T-helper 2 cell (primary cell): ENCODE measurements at regions not wholly inside any gene's neighbourhood (a gene's known extent, or its start where the extent isn't known, plus 50 kb on each side); places are given as distances from the start of the nearest gene placed in this dataset.
"Not testable (repeated sequence)": the region's sequence is repeated elsewhere in the genome, so short reads cannot be mapped to it uniquely, and the experiment has no call there.

Experiments used
- DNase-seq, 5 experiments: peaks; one replicate each; pipeline versions ENCODE4 v3.0.0 to v3.0.0-alpha.2; 2012 to 2022

DNA sequence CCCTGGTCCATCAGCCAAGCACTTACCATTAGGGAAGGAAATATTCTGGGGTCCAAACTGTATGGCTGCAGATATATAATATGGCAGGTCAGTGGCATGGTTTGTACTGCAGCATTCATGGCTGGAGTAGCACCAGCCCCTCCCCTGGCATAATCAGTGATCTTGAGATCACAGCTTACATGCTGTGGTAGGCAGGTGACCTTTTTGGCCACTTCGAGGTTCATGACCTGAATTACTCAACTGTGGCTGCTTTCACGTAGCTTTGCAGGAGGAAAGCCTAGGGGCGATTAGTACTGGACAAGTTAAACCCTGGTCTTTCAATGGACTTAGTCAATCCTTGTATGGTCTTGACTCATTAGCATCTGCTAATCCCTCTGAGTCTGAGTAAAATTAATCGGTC lies 169.8 kb downstream of the SPRY2 start:
- no peak for DNase-seq

DNA sequence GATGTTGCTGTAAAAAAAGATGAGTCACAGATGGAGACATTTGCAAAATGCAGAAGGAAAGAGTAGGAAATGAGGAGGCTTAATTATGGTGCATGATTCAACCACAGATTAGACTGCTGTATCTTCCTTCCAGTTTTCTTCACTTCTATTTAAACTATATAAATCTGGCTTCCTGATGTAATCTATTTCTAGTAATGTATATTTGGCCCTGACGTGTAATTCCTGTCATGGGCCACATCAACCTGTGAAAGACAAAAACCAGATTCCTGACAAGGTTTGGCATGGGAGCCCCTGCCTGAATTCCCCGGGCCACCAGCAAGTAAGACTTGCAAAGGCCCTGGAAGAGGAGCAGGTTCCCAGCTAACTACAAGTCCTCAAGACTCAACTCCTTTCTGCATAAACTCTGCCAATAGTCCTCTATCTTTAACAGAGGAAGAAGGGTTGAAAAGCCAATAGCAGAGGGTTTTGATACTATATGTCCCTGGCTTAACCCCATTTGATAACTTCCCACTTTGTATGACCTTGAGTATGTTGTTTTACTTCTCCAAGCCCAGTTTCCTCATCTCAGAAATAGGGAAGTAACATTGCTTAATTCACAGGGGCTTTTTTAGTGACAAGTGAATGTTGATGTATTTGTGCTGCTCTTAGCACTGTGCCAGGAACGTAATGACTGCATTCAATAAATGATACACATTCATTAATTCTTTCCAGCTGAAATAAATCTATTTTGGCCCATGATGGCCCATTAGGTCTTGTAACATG lies 172.7 kb downstream of the SPRY2 start:
- DNase-seq: no peak

DNA sequence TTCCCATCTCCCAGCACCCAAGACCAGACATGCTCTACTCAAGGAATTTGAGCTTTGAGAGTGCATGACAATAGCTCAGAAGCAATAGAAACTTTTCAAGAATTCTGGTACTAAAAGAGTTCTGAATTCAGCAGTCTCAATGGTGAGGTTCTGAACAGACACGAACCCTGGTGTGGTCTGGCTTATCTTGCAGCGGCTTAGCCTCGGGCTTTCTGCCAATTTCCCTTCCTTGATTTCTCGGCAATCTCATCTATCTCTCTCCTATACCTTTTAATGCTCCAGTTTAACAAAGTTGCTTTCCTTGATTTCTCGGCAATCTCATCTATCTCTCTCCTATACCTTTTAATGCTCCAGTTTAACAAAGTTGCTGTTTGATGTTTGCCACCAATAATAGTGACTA lies 174.6 kb downstream of the SPRY2 start:
- DNase-seq: no peak

DNA sequence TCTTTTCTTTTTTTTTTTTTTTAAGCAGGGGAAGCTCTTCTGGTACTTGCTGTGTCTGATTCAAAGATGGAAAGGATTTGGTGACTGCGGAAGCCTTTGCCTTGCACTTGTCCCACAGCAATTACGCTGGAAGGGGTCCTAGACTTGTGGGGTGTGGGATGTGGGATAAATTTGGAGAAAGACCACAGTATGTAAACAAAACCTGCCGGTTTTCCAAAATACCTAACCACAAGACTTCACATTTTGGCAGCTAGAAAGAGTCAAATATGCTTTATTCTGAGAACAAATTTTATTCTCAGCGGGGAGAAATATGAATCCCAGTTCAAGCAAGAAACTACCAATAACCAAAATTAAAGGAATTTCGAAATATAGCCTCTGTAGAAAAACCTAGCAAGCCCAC lies 176.5 kb downstream of the SPRY2 start:
- no peak for DNase-seq

DNA sequence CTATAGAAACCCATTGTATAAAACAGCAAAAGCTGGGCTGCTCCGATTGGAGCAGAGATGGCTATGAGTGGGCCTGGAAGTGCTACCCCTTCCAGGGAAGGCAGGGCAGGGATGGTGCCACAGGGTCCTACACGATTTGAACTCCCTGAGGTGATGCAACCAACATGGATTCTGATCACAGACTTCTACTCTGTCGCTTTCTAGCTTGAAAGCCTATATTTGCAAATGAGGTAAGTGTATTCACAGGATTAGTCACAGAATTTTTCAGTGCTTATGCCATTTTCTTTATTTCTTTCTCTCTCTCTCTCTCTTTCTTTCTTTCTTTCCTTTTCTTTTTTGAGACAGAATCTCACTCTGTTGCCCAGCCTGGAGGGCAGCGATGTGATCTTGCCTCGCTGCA lies 179.0 kb downstream of the SPRY2 start:
- DNase-seq: no peak

DNA sequence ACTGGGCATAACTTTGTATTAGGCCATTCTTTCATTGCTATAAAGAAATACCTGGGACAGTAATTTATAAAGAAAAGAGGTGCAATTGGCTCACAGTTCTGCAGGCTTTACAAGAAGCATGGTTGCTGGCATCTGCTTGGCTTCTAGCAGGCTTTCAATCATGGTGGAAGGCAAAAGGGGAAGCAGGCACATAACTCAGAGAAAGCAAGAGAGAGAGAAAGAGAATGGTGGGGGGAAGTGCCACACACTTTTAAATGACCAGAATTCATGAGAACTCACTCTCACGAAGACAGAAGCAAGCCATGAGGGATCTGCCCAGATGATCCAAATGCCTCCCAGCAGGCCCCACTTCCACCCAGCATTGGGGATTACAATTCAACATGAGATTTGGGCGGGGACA lies 179.7 kb downstream of the SPRY2 start:
- DNase-seq: no peak

DNA sequence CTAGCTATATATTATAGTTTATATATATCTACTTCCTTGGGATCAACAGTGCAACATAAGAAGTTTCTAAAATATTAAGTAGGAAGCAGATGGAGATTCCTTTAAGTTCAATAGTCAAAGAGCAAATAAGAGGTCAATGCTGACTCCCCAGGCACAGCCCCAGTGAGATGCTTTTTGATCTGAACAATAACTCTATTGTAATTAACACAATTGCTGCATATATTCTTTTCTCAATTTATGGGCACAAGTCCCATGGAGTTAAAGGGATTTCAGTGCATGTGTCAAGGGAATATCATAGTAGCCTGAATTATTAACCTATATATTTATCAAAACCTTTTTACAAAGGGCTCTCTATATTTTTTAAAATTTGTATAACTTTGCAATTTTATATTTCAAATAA lies 180.8 kb downstream of the SPRY2 start:
- no peak for DNase-seq

DNA sequence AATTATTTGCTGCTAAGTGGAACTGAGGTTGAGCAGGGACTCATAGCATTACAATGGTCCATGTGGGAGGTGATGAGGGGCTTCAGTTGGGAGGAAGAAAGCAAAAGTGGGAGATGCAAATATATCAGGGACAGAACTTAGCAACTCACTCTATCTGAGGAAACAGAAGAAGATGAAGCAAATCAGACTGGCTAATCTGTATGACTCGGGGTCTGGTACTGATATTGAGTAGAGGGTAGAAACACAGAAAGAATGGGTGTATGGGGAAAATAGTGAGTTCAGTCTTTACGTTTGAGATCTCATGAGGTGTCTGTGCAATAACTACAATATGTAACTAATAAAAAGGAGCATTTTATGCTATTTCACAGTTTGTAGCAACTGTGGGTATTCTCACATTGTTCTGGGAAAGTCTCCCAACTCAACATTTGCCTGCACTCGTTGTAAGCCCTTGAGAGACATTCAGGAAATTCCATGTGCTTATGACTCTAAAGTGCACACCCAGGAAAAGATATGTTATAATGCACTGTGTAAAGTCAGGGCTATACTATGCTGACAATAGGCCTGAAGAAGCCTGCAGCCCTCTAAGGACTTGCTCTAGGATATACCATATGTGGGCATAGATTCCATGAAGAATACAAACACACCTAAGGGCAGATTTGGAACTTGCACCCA lies 183.5 kb downstream of the SPRY2 start:
- no peak for DNase-seq

DNA sequence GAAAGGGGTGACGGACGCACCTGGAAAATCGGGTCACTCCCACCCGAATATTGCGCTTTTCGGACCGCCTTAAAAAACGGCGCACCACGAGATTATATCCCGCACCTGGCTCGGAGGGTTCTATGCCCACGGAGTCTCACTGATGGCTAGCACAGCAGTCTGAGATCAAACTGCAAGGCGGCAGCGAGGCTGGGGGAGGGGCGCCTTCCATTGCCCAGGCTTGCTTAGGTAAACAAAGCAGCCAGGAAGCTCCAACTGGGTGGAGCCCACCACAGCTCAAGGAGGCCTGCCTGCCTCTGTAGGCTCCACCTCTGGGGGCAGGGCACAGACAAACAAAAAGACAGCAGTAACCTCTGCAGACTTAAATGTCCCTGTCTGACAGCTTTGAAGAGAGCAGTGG lies 188.8 kb downstream of the SPRY2 start:
- not testable (repeated sequence) for DNase-seq

DNA sequence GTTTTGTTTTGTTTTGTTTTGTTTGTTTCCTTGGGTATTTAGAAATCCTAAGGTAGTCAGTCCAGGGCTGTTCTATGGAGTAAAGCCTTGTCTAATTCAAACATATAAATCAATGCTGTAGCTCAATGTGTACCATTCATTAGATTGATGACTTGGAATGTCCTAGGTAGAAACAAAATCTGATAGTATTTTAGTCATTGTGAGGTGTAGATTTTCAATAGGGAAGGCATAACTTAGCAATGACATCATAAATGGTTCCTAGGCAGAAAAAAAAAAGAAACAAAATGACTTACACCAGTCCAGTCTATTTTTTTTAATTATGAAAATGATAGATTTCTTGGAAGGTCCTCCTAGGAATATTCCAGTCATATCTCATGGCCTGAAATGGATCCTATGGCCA lies 189.9 kb downstream of the SPRY2 start:
- DNase-seq: no peak

DNA sequence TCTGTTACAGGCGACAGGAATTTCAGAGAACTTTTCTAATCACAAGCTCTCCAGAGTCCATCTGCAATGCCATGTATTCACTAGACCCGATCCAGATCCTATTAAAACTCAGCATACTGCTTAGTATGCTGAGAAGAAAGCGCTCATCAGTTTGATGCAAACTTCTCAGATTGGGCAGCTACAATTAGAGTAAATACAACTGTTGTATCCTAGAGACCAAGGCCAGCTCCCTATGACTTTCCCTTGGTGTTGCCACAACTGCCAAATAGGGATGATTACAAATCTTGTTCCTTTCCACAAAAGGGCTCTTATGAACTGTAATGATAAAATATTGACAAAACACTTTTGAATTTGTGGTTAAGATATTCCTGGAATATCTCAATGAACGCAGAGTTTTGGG lies 191.2 kb downstream of the SPRY2 start:
- DNase-seq: no peak

DNA sequence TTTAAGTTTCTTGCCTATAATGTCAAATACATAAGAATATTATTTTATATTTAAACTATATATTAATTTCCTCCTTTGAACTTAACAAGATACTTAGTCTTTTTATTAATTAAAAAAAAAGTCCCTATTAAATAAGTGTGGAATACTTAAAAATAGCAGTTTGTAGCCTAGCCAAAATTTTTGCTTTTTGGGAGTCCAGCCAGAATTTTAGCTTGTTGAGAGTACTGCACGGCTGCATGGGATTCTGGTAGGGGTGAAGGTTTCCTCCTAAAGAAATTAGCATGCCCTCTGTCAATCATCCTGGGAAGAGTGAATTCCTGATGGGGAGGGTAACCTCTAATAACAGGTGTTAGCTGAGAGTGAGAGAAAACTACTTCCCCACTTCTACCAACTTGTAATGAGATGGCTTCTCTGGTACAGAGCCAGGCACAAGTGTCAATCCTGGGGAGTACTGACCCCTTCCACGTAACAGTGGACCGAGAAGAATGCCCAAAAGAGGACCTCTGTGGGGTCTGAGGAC lies 195.7 kb downstream of the SPRY2 start:
- no peak for DNase-seq

DNA sequence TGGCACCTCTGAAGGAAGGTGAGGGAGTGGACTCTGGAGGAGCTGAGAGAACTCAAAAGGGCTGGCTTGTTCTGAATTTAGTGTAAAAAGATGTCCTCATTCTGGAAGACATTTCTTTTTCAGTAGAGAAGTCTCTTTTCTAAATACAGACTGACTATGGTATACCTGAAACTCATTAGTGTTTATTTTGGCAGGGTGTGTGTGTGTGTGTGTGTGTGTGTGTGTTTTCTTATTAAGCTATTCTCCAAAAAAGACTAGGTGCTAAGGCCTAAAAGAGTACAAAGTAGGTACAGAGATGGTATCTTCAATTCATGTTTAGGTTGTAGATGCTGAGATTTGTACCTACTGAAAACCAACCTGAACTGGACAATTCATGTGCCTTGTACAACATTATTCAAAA lies 196.4 kb downstream of the SPRY2 start:
- DNase-seq: no peak

DNA sequence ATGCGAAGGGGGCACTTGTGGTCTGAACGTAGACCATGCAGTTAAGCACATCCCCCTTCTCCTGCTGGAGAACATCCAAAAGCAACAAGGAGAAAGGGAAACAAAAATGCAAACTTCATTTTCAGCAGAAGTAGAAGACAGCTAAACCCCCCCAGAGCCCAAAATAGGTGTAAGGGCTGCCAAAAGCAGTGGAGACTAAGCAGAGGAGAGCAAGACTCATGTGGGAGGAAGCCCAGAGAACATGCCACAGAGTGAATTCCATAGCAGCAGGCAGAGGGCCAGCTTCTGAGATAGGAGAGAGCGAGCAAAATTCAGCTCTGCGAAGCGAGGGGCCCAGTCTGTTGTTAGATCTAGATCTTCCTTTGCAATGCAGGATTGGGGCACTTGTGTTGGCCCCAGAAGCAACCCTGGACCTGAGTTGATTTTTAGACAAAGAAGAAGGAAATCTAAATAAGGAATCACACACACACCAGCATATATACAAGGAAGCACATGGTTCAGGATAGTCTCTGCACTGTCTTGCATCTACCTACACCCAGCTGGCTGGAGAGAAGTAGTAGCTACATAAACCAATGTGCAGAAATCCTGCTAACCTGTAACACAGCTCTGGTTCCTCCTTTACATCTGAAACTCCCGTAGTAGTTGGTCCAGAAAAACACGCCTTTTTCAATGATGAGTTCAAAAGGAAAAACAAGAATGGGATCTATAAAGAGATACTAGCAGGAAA lies 199.6 kb downstream of the SPRY2 start:
- no peak for DNase-seq

DNA sequence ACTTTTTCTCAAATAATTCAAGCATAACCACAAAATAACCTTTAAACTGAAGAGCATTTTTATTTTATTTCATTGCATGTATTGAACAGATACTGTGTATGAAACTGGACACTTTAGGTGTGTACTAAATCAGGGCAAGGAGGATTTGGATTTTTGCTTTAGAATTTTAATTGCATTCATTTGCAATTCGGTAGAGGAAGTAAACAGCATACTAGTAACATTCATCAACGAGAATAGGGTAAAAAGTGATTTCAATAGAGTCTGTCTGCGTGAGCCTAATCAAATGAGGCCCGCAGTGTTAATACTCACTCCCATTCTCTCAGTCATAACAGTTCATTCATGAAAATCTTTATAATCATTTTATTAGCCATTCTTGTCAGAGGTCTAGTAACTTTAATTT lies 200.2 kb downstream of the SPRY2 start:
- DNase-seq: no peak

DNA sequence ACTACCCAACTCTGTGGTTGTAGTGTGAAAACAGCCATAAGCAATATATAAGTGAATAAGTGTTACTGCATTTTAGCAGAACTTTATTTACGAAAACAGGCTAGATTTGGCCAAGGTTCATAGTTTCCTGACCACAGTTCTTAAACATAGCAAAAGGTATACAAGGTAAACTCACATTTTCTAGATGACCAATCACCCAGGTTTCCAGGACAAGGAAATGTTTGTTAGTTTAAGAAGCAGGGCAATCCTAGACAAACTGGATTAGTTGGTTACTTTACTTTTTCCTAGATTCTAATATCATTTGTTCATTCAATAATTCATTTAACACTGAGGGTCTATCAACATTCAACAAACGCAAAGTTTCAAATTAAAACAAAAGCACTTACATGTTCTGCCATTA lies 201.7 kb downstream of the SPRY2 start:
- DNase-seq: no peak

DNA sequence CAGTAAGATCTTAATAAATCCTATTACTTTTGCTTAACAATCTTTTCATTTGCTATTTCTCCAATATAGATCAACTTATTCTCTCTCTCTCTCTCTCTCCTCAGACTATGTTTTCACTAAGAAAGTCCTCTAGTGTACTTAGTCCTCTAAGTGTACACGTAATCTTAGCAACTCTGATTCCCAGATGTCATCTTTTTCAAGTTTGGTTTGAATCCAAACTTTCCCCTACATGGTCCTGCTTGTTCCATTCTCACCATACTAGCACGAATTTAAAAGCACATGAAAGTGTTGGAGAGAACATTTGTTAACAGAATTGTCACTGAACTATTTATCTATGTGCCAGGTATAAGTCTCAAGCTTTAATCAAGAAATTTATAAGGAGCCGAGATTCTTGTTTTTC lies 202.9 kb downstream of the SPRY2 start:
- DNase-seq: no peak

DNA sequence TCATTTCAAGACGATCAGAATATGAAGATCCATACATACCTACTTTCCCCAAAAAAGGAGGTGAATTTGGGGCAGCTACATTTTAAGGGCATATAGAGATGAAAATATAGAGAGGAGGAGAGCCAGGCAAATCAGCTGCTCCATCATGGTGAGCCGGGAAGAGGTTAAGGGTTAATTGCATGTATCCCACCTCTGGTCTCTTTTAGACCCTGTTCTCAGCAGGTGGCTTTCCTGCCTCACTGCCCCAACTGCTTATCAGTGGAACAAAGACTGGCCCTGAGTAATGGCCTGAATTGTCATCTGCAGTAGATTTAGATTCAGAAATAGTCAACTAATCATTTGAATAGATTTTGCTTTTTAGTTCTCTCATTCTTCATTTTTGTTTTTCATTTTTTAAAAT lies 206.6 kb downstream of the SPRY2 start:
- no peak for DNase-seq

DNA sequence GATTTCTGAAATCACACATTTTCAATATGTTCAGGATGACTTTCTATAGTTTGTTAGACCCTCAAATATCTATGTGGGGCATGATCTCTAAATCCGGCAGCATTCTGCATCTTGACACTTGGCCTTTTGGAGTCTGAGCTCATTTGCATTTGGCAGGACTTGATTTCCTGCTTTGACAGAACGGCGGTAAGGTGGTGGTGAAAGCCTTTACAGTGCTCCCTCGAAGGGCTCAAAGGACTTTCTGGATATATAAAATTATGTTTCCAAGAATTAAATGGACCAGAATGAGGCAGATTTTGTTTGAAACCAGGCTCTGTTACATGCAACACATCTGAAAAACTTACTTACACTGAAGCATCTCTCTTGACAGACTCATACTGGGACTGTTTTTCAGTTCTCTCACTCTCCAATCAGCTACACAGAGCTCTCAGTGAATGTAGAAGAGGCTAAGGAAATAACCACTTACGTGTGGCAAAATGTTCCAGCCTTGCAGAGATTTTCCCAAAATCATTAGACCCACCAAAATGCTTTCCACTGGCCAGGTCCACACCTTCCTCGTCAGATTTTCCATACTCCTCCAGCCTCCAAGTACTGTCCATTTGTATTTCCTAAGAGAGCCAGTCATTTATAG lies 207.2 kb downstream of the SPRY2 start:
- DNase-seq: no peak

DNA sequence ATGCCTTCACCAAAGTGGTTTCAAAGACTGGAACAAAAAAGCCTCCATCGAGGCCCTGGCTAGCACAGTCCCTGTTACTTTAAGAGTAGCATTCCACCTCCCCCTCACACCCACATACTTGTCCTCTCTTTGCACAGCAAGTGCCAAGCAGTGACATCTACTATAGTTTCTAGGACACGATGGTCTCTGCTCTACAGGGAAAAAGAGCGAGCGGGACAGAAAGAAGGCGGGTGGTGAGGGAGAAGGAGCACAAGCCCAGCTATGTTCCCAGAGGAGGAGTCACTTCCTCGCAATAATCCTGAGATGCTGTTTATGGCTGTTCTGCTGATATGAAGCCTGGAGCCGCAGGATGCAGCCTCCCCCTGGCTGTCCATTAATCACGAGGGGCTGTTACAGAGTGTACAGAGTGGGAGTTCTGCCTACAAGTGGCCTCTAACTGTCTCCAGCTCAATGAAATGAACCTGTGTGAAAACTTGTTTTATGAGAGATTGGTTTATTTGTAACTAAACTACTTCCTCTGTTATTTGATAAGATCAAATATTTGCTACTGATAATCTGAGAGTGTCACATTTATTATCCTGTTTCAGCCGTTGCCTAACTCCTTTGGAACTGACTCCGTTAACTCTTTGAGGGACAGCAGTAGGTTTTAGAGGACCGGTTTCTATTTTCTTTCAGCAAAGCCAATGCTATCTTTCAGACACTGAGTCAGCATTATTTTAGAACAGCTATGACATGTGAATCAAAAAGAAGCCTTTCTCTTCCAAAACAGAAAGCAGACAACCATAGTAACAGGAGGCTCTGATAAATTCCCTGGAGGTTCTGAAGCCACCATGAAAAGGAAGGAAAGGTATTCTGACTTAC lies 208.0 kb downstream of the SPRY2 start:
- no peak for DNase-seq

DNA sequence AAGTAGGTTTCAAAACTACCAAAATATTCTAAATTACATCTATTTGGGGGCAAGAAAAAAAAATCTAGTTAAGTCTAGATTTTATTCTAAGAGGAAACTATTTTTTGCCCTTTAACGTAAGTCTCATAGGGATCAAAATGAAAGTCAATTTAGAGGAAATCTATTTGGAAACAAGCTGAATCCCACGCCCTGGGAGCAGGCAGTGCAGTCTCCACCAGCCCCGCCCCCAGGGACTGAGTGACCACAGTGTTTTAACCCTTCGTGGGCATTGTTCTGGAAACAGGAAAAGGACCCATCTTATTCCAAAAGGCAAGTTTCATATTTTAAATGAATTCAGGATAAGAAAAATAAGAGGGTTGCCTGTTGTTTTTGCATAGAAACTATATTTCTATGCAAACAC lies 209.7 kb downstream of the SPRY2 start:
- no peak for DNase-seq

DNA sequence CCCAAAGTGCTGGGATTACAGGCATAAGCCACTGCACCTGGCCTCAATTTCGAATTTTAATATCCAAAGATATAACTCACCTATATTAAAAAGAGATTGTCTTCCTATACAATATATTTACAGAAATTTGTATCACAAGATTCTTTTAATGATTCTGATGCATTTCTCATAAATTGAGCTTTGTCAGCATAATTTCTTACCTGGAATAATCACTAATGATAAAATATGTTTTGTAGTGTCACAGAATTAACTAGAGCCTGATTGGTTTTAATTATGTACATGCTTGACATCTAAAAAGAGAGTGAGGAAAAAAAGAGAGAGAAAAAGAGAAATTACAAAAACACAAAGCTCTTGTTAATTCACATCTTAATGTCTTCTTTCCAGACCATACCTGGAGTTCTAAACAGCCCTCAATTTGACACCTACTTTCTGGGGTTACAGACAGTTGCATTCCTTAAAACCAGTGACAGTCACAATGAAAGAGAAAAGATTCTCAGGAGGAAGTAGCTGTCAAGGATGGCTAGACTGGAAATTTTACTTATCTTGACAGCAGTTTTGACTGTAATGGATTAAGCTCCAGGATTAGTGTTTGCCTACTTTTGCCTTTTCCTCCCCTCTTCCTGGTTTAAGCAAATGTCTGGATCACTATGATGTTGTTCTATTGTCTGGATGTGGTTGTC lies 214.4 kb downstream of the SPRY2 start:
- DNase-seq: no peak
